ENCODE measurements at regions not wholly inside any gene's neighbourhood (a gene's known extent, or its start where the extent isn't known, plus 50 kb on each side); places are given as distances from the start of the nearest gene placed in this dataset.

GRCh38 chr12:97936165-97936564 is 473.6 kb downstream of the RMST start:
- DNase-seq = no peak

GRCh38 chr12:97938031-97938430 is 475.4 kb downstream of the RMST start:
- DNase-seq = no peak

GRCh38 chr12:97939156-97939555 is 476.6 kb downstream of the RMST start:
- DNase-seq = no peak

DNA sequence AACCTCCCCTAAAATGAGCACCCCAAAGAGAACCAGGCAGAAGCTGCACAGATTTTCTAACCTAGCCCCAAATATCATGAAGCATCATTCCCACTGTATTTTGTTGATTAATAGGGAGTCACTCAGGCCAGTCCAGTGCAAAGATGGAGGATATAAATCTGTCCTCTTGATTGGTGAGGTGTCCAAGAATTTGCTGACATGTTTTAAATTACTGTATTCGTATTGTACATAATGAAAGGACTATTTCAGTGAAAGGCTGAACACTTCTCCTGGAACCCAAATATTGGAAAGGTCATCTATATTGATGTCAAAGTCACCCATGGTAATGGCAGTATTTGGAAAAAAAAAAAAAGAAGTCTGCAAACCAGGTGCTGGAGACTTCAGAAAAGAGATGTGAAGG is 477.5 kb downstream of the RMST start:
- no peak for DNase-seq

DNA sequence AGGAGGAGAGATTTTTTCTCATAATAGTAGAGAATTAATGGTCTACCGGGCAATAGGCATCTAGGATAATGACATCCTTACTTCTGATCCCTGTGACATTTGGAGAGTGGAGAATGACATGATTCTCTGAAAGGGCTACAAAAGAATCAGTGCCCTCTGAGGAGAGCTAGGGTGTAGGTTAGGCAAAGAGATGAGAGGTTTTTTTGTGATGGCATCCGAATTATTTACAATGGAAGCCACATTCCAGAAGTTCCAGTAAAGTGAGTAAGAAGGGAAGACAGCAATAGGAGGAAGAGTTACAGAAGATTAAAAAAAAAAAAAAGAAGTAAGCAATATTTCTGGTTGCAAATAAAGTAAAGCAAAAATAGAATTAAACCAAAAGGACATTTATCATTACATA is 478.0 kb downstream of the RMST start:
- DNase-seq = no peak

GRCh38 chr12:97941686-97942354 is 479.2 kb downstream of the RMST start:
- no peak for DNase-seq

DNA sequence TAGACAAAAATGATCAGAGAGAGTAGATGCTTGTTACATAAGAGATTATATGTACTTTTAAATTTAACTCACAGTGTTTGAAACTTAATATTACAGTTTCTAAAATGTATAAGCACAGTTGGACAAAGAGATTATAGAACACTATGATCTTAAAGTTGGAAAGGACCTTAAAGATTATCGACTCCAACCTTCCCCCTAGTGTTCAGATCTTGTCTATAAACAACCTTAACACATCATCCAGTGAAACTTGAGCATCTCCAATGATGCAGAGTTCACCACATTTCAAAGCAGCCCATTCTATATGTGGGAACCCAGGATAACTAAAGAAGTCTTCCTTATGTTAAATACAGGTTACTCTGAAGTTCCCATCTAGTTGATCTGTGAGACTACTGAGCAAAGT is 480.8 kb downstream of the RMST start:
- no peak for DNase-seq

- no peak for DNase-seq
Observed at GRCh38 chr12:97944576-97944975, 482.0 kb downstream of the RMST start.

GRCh38 chr12:97946701-97947100 is 484.1 kb downstream of the RMST start:
- DNase-seq = no peak

DNA sequence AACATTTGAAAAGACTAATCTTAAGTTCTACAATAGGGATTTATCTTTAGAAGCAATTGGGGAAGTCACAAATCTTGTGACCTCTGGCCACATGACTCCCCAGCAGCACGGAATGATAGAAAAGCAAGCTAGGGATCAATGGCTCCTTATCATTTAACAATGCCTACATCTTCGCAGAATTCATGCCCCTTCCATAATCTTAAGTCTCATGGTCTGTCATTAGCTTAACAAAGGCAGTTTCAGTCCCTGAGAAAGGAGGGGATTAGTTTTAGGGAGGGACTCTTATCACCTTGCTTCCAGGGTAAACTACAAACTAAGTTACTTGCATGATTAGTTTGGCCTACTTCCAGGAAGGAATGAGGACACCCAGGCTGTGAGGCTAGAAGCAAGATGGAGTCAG is 486.0 kb downstream of the RMST start:
- DNase-seq = no peak

DNA sequence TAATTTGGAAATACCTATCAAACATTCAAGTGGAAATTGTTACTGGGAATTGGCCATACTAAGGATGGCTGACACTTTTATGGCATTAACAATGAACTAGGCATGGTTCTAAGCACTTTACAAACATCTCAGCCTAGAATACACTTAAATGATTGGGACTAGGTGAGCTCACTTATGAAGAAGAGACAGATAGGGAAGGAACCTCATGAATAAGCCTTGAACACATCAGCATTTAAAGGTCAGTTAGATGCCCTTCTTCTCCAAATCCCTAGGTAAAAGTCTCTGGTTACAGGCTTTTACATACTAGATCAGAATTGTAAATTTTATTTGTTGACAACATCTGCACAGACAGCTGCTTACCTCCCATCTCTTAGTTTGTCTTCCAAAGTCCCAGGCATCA is 488.6 kb downstream of the RMST start:
- no peak for DNase-seq

GRCh38 chr12:97951717-97952116 is 489.1 kb downstream of the RMST start:
- no peak for DNase-seq

DNA sequence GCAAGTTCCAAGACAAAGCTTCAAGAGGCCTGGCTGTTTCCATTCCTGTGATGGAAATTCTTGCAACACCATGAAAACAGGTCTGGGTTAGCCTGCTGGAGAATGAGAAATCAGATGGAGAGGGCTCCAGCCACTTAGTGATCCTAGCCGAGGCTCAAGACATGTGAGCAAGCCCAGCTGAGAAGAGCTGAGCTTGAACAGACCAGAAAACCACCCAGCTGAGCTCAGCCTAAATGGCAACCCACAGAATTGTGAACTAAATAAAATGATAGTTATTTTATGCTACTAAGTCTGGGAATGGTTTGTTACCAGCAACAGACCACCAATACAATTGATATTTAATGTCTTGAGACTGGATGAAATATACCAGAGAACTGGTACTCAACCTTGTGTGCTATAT is 494.5 kb downstream of the RMST start:
- DNase-seq = no peak

GRCh38 chr12:97960225-97960624 is 497.6 kb downstream of the RMST start:
- DNase-seq = no peak

- DNase-seq = no peak
Observed at GRCh38 chr12:97960741-97961608, 498.4 kb downstream of the RMST start.

- no peak for DNase-seq
Observed at GRCh38 chr12:97967831-97968230, 505.2 kb downstream of the RMST start.

GRCh38 chr12:97968641-97969197 is 506.1 kb downstream of the RMST start:
- no peak for DNase-seq

GRCh38 chr12:97977870-97978405 is 515.3 kb downstream of the RMST start:
- no peak for DNase-seq

DNA sequence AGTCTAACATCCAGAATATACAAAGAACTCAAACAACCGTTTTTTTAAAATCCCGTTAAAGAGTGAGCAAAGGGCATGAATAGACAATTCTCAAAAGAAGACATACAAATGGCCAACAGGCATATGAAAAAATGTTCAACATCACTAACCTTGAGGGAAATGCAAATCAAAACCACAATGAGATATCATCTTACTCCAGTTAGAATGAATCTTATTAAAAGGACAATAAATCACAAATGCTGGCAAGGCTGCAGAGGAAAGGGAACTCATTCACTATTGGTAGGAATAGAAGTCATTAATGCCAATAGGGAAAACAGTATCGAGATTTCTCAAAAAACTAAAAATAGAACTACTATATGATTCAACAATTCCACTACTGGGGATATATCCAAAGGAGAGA is 520.1 kb downstream of the RMST start:
- no peak for DNase-seq

DNA sequence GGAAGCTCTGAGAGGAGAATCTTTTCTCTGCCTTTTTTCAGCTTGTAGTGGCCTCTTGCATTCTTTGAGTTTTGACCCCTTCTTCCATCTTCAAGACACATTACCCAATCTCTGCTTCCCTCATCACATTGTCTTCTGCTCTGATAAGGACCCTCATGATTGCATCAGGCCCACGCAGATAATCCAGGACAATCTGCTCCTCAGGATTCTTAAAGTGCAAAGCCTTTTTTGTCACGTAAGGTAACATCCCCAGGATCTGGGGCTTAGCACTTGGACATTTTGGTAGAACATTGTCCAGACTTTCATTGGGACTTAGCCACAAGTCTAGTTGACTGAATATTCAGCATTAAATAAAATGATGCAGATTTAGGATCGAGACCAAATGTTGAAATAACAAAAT is 521.2 kb downstream of the RMST start:
- DNase-seq = no peak

- DNase-seq = no peak
Observed at GRCh38 chr12:97984436-97984835, 521.8 kb downstream of the RMST start.

DNA sequence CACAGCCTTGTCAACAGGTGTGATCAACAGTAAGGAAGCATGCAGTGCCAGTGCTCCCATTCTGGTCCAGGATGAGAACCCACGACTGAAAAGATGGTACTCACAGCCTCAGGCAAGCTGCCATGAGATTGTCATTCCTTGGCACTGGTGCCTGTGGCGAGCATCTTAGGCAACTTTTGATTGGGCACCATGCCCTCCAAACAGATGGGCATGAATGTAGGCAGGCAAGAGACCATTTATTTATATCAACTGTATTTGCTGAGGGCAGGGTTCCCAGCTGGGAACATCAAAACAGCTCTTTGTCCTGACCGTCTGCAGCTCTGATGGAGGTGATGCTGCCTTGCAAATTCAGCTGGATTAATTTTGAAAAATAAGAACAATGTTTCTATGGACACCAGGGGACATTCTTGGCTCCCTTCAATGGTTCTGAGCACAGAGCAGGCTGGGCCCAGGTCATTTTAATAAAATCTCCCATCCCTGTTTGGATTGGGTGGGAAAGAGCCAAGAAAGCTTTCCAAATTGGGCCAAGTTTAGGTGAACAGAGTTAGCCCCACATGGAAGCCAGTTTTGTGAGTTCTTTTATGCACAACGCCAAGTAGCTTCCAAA is 522.5 kb downstream of the RMST start:
- no peak for DNase-seq

GRCh38 chr12:97985834-97986233 is 523.2 kb downstream of the RMST start:
- DNase-seq = no peak

Measured in effector CD4-positive, alpha-beta T cell (primary cell).